ENCODE measurements at regions not wholly inside any gene's neighbourhood (a gene's known extent, or its start where the extent isn't known, plus 50 kb on each side); places are given as distances from the start of the nearest gene placed in this dataset.

- in situ Hi-C loops (cut with HindIII; ENCODE audit: low sequenced_read_pairs) = no loop called here
- no peak overlapping the region for H3K4me3 ChIP-seq (ENCODE audit: low read depth, low read length)
- DNase-seq (ENCODE audit: low read depth) = no peak
- no peak for TF ChIP-seq CTCF (IDR thresholded peaks at IDR 0.05; ENCODE audit: low read depth, low read length, missing control alignments)
Observed at GRCh38 chr6:33926451-33926850, 122.6 kb upstream of the MLN start.

GRCh38 chr6:33925936-33926335 lies 122.1 kb upstream of the MLN start:
- in situ Hi-C loops (cut with HindIII; ENCODE audit: low sequenced_read_pairs) = no loop called here
- TF ChIP-seq CTCF (IDR thresholded peaks at IDR 0.05; ENCODE audit: low read depth, low read length, missing control alignments) = no peak
- DNase-seq (ENCODE audit: low read depth) = no peak

GRCh38 chr6:33925210-33925609 lies 121.4 kb upstream of the MLN start:
- TF ChIP-seq CTCF (IDR thresholded peaks at IDR 0.05; ENCODE audit: low read depth, low read length, missing control alignments) = no peak
- H3K4me3 ChIP-seq (ENCODE audit: low read depth, low read length) = no peak overlapping the region
- no peak for DNase-seq (ENCODE audit: low read depth)
- in situ Hi-C loops (cut with HindIII; ENCODE audit: low sequenced_read_pairs) = no loop called here

More at GRCh38 chr6:33925936-33926335, 122.1 kb upstream of the MLN start:
- no peak overlapping the region for H3K4me3 ChIP-seq (ENCODE audit: low read depth, low read length)

GRCh38 chr6:33924681-33925080 lies 120.9 kb upstream of the MLN start:
- no peak for TF ChIP-seq CTCF (IDR thresholded peaks at IDR 0.05; ENCODE audit: low read depth, low read length, missing control alignments)
- in situ Hi-C loops (cut with HindIII; ENCODE audit: low sequenced_read_pairs) = no loop called here
- no peak for DNase-seq (ENCODE audit: low read depth)
- no peak overlapping the region for H3K4me3 ChIP-seq (ENCODE audit: low read depth, low read length)

- DNase-seq (ENCODE audit: low read depth) = no peak
- in situ Hi-C loops (cut with HindIII; ENCODE audit: low sequenced_read_pairs) = no loop called here
- TF ChIP-seq CTCF (IDR thresholded peaks at IDR 0.05; ENCODE audit: low read depth, low read length, missing control alignments) = no peak
- H3K4me3 ChIP-seq (ENCODE audit: low read depth, low read length) = no peak overlapping the region
Observed at GRCh38 chr6:33923857-33924514, 120.2 kb upstream of the MLN start.

- in situ Hi-C loops (cut with HindIII; ENCODE audit: low sequenced_read_pairs) = no loop called here
- DNase-seq (ENCODE audit: low read depth) = no peak
- no peak for TF ChIP-seq CTCF (IDR thresholded peaks at IDR 0.05; ENCODE audit: low read depth, low read length, missing control alignments)
- no peak overlapping the region for H3K4me3 ChIP-seq (ENCODE audit: low read depth, low read length)
Observed at GRCh38 chr6:33921745-33922144, 117.9 kb upstream of the MLN start.

All from astrocyte of the cerebellum (primary cell).